ENCODE measurements at regions not wholly inside any gene's neighbourhood (a gene's known extent, or its start where the extent isn't known, plus 50 kb on each side); places are given as distances from the start of the nearest gene placed in this dataset.

DNA sequence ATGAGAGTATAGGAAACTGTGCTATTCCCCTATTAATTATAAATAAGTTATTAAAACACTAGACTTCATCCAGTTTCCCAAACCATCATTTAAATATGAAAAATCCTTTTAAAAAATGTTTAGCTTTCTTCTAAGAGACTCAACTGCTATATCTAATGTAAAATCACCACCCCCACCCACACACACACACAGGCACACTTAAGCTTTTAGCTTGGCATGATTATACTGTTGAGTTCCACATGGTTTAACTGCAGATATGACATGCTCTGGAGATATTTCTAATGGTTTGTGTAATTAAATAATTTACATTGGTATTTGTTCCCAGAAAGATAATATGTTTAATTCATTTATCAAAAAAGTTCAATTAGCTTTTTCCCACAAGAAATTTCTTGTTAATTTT, 1700.1 kb upstream of the SLC10A2 start:
- H3K9me3 ChIP-seq (ENCODE audit: severe bottlenecking): no peaks in the 10 kb centered on the region
- no peak overlapping the region for H3K27ac ChIP-seq
- no peak overlapping the region for H3K4me3 ChIP-seq (ENCODE audit: low read depth, low read length)
- TF ChIP-seq, protein P1, sequence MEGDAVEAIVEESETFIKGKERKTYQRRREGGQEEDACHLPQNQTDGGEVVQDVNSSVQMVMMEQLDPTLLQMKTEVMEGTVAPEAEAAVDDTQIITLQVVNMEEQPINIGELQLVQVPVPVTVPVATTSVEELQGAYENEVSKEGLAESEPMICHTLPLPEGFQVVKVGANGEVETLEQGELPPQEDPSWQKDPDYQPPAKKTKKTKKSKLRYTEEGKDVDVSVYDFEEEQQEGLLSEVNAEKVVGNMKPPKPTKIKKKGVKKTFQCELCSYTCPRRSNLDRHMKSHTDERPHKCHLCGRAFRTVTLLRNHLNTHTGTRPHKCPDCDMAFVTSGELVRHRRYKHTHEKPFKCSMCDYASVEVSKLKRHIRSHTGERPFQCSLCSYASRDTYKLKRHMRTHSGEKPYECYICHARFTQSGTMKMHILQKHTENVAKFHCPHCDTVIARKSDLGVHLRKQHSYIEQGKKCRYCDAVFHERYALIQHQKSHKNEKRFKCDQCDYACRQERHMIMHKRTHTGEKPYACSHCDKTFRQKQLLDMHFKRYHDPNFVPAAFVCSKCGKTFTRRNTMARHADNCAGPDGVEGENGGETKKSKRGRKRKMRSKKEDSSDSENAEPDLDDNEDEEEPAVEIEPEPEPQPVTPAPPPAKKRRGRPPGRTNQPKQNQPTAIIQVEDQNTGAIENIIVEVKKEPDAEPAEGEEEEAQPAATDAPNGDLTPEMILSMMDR (IDR thresholded peaks at IDR 0.05; ENCODE audit: low read depth, low read length): no peak
- DNase-seq: no peak
- H3K36me3 ChIP-seq: no peaks in the 10 kb centered on the region
- no peaks in the 10 kb centered on the region for H3K27me3 ChIP-seq (ENCODE audit: insufficient read depth, low read depth, severe bottlenecking)

DNA sequence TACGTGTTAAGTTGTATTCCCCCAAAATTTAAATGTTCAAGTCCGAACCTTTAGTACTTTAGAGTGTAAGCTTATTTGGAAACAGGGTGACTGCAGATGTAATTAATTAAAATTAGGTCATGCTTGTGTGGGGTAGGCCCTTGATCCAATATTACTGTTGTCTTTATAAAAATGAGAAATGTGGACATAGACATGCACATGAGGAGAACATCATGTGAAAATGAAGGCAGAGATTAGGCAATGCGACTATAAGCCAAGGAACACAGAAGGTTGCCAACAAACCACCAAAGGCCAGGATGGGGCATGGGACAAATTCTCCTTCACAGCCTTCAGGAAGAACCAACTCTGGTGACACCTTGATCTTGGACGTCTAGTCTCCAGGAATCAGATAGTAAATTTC, 1698.4 kb upstream of the SLC10A2 start:
- no peak for DNase-seq
- Histone ChIP-seq H3K9me3 (ENCODE audit: severe bottlenecking) (no peaks in the 10 kb centered on the region), H3K4me3 (ENCODE audit: low read depth, low read length) (no peak overlapping the region), H3K36me3 (no peaks in the 10 kb centered on the region), H3K27ac (no peak overlapping the region), H3K27me3 (ENCODE audit: insufficient read depth, low read depth, severe bottlenecking) (no peaks in the 10 kb centered on the region)
- TF ChIP-seq, protein P1 (IDR thresholded peaks at IDR 0.05; ENCODE audit: low read depth, low read length): no peak

DNA sequence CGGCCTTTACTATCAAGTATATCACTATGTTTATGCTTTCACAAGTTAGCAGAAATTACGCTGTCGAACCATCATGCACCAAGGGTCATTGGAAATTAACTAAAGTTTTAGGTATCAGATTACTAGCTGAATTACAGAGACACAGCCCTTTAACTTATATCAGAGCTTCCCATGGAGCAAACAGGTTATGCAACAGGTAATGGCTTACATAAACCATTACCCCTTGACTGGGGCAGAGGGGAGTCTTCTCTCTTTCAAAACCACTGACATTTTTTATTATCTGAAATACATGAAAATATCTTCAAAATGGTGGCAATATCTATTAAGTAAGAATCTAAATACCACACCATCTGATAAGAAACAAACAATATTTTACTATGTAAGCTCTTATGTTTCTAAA, 1692.9 kb upstream of the SLC10A2 start:
- no peaks in the 10 kb centered on the region for H3K36me3 ChIP-seq
- no peak for DNase-seq
- TF ChIP-seq, protein P1 (IDR thresholded peaks at IDR 0.05; ENCODE audit: low read depth, low read length): no peak

DNA sequence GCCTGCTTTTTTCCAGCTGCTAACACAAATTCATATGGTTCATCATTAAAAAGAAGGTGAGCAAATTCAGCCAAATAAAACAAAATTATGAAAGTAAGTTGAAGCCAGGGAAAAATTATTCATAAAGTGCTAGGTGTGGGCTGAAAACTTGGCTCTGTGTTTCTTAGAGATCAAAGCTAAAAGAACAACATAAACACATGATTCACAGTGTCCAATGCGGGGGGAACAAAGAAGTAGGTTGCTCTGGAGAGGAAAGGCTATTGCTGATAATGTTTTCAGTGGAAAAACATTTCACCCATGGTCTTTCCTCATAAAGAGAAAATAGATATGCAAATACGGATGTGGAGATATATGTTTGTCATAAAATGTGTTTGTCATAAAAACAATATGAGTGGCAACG, 1691.5 kb upstream of the SLC10A2 start:
- no peak overlapping the region for H3K27ac ChIP-seq
- no peaks in the 10 kb centered on the region for H3K27me3 ChIP-seq (ENCODE audit: insufficient read depth, low read depth, severe bottlenecking)
- no peak overlapping the region for H3K4me3 ChIP-seq (ENCODE audit: low read depth, low read length)
- no peaks in the 10 kb centered on the region for H3K9me3 ChIP-seq (ENCODE audit: severe bottlenecking)
- TF ChIP-seq, protein P1 (IDR thresholded peaks at IDR 0.05; ENCODE audit: low read depth, low read length): no peak
- no peaks in the 10 kb centered on the region for H3K36me3 ChIP-seq
- no peak for DNase-seq

More for the DNA sequence above, 1692.9 kb upstream of the SLC10A2 start:
- no peaks in the 10 kb centered on the region for H3K27me3 ChIP-seq (ENCODE audit: insufficient read depth, low read depth, severe bottlenecking)
- H3K27ac ChIP-seq: no peak overlapping the region
- no peak overlapping the region for H3K4me3 ChIP-seq (ENCODE audit: low read depth, low read length)
- H3K9me3 ChIP-seq (ENCODE audit: severe bottlenecking): no peaks in the 10 kb centered on the region

DNA sequence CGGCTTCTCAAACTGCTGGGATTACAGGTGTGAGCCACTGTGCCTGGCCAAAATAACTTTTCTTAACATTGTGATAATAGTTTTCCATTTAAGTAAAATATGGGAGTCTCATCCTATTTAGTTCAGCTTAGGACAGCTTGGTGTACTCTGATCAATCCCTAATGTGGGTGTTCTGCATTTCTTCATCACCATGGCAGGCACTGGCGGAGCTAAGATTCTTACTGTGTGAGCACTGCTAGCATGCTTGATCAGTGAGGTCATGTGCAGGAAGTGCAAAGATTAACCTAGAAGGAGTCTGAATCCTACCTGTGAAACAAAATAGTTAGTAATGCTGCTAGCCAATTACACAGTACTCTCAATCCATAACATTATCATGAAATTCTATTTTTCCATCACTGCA, 1684.2 kb upstream of the SLC10A2 start:
- no peak overlapping the region for H3K4me3 ChIP-seq (ENCODE audit: low read depth, low read length)
- TF ChIP-seq, protein P1 (IDR thresholded peaks at IDR 0.05; ENCODE audit: low read depth, low read length): no peak
- no peaks in the 10 kb centered on the region for H3K27me3 ChIP-seq (ENCODE audit: insufficient read depth, low read depth, severe bottlenecking)
- H3K36me3 ChIP-seq: no peaks in the 10 kb centered on the region
- DNase-seq: no peak
- no peaks in the 10 kb centered on the region for H3K9me3 ChIP-seq (ENCODE audit: severe bottlenecking)
- no peak overlapping the region for H3K27ac ChIP-seq

DNA sequence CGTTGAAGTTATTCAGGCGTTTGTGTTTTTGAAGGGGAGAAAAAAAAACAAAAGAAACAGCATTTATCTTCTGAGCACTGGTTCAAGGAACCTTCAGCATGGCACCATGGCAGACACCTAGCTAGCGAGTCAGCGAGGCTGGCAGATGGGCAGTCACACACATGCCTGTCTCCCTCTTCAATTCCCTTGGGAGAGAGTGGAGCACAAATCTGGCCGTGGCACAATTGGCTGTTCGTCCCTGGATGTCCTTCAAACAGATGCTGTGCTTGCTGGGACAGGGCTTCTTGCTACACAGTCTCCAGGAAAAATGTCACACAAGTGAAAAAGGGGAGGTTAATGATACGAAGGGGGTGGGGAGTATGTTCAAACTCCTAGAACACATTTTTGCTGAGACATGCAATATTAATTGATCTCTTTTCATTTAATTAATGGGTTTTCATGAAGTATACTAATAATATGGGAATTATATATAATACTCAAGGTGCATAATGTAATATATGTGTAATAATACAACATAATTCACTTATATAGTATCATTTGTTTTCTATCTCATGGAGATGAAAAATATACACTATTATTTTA, 1674.5 kb upstream of the SLC10A2 start:
- H3K36me3 ChIP-seq: no peaks in the 10 kb centered on the region
- no peaks in the 10 kb centered on the region for H3K27me3 ChIP-seq (ENCODE audit: insufficient read depth, low read depth, severe bottlenecking)
- H3K9me3 ChIP-seq (ENCODE audit: severe bottlenecking): no peaks in the 10 kb centered on the region
- TF ChIP-seq, protein P1 (IDR thresholded peaks at IDR 0.05; ENCODE audit: low read depth, low read length): no peak
- no peak overlapping the region for H3K4me3 ChIP-seq (ENCODE audit: low read depth, low read length)
- H3K27ac ChIP-seq: no peak overlapping the region
- DNase-seq: no peak
